GM10248 (cell line): ENCODE measurements at regions not wholly inside any gene's neighbourhood (a gene's known extent, or its start where the extent isn't known, plus 50 kb on each side); places are given as distances from the start of the nearest gene placed in this dataset.

Source experiments
- CTCF ChIA-PET: fragments of 300-600 bp; sonication (Branson Sonifier 250); formaldehyde crosslinking; extraction: SDS; loops from one replicate; lab custom pipeline; 2021; ENCODE audit warnings: antibody characterized with exemption; lab: Yijun Ruan, JAX
- POLR2A ChIA-PET: fragments of 350-650 bp; sonication (Branson Sonifier 250); formaldehyde crosslinking; extraction: SDS; loops from one replicate; lab custom pipeline; 2020; ENCODE audit warnings: antibody characterized with exemption; lab: Yijun Ruan, JAX
- DNase-seq: peaks from one replicate; pipeline ENCODE4 v3.0.0; 2012; ENCODE audit errors: extremely low spot score
- TF ChIP-seq, protein P1 (sequence below): IDR thresholded peaks from 2 replicates; pipeline ENCODE4 v1.5.1; 2012; ENCODE audit warnings: mild to moderate bottlenecking, low read depth; ENCODE audit errors: extremely low read depth, missing control alignments, control extremely low read depth

DNA sequence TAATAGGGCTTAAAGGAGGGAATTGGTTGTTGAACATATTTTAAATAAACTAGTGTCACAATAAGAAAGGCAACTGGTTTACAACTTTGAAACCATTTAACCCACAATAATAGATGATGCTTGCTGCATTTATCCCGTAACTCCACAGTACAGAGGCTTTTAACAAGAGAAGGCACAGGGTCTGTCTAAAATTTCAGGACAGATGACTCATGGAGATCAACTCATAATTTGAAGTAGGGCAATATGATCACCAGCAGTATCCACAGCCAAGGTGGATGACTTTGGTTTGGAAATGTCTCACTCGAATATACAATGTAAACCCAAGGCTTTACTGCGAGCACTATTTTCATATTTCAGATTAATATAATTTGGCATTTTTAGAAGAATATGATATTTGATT lies 340.2 kb downstream of the LRIG3 start:
- DNase-seq, result no peak
- POLR2A ChIA-PET, result no interaction called here
- TF ChIP-seq, protein P1, sequence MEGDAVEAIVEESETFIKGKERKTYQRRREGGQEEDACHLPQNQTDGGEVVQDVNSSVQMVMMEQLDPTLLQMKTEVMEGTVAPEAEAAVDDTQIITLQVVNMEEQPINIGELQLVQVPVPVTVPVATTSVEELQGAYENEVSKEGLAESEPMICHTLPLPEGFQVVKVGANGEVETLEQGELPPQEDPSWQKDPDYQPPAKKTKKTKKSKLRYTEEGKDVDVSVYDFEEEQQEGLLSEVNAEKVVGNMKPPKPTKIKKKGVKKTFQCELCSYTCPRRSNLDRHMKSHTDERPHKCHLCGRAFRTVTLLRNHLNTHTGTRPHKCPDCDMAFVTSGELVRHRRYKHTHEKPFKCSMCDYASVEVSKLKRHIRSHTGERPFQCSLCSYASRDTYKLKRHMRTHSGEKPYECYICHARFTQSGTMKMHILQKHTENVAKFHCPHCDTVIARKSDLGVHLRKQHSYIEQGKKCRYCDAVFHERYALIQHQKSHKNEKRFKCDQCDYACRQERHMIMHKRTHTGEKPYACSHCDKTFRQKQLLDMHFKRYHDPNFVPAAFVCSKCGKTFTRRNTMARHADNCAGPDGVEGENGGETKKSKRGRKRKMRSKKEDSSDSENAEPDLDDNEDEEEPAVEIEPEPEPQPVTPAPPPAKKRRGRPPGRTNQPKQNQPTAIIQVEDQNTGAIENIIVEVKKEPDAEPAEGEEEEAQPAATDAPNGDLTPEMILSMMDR, result no peak
- CTCF ChIA-PET, result no interaction called here

DNA sequence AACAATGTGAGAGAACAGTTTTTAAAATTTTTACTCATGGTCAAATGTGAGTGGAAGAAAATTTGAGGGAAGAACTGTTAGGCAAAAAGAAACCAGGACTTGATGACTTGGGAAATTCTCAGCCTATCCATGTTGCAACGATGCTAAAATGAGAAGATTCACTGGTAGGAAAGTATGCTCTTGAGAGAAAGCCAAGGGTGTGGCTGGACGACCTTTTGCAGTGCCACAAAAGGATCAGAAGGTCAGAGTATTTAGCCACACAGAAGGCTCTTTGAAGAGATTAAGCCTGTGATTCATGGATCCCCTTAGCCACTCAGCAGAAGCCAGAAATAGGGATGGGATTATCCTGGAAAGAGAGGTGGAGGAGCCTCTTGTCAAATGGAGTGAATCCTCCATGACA lies 336.8 kb downstream of the LRIG3 start:
- TF ChIP-seq, protein P1, result no peak
- no peak for DNase-seq
- ChIA-PET POLR2A (interaction anchor here (0.5 kb wide), 1 partner anchor 665 kb away, joined by 5 read pairs; no protein-coding TSS in a partner anchor), CTCF (interaction anchor here (1.2 to 1.8 kb wide), 2 partner anchors 8 to 13 kb away, joined by 3 to 5 read pairs; no protein-coding TSS in a partner anchor)

DNA sequence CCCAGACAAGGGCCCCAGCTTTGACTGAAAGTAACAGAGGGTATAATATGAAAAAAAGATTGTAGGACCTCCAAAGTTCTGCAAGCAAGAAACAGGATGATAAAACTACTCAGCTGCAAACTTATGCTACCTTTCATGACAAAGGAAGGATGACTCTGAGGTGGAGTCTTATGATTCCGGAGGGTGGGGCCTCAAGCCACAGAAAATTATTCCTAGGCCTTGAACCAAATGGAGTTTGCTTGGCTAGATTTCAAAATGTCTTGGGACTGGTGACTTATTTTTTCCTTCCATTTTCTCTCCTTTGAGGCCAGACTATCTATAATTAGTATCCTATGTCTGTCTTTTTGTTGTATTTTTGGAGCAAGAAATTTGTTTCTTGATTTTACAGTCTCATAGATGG lies 336.4 kb downstream of the LRIG3 start:
- CTCF ChIA-PET, result interaction anchor here (1.2 to 1.8 kb wide), 2 partner anchors 7 to 14 kb away, joined by 3 to 5 read pairs; no protein-coding TSS in a partner anchor
- POLR2A ChIA-PET, result interaction anchor here (0.5 kb wide), 1 partner anchor 664 kb away, joined by 5 read pairs; no protein-coding TSS in a partner anchor
- no peak for DNase-seq

DNA sequence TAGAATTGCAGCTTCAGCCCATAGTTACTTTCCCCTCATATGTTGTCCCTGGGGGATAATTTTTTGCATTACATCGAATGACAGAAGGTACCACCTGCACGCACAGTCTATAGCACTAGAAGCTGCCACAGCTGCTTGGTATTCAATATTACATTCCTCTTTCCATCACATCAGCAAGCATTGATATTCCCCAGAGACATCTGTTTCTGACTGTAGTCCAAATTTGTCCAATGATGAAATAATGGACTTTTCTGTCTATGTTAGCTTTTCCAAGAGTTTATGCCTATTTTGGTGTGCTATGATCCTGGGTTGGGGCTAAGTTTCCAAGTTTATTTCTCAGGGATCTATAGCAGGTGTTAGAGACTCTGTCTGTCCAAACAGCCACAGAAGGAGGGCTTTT lies 335.4 kb downstream of the LRIG3 start:
- CTCF ChIA-PET, result no interaction called here
- no peak for DNase-seq
- POLR2A ChIA-PET, result no interaction called here
- TF ChIP-seq, protein P1, result no peak

More for the DNA sequence above, 336.4 kb downstream of the LRIG3 start:
- TF ChIP-seq, protein P1, result no peak

DNA sequence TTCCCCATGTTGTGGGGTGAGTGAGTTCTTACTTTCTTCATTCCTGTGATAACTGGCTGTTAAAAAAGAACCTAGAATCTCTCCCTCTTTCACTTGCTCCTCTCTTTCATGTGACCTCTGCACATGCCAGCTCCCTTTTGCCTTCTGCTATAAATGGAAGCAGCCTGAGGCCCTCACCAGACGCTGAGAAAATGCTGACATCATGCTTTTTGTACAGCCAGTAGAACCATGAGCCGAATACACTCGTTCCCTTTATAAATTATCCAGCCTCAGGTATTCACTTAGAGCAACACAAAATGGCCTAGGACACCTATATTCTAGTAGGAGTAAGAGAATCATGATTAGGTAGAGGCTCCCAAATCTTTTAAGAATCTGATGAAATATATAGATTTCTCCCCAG lies 333.5 kb downstream of the LRIG3 start:
- CTCF ChIA-PET, result no interaction called here
- TF ChIP-seq, protein P1, result no peak
- DNase-seq, result no peak
- POLR2A ChIA-PET, result no interaction called here

DNA sequence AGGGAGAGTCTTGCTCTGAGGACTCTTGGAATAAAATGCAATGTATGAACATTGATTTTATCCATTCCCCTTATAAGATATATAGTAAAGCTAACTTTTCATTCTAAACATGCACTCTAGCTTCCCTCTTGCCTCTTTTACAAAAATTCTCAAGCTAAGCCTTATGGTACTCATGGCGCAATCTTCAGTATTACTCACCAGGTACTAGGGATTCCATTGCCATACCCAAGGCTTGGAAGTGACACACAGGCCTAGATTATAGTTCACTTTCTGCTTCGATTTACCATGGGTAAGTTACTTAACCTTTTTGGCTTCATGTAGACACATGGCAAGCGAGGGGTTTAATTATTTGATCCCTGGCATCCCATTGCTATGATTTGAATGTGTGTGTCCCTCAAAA lies 331.5 kb downstream of the LRIG3 start:
- CTCF ChIA-PET, result no interaction called here
- POLR2A ChIA-PET, result no interaction called here
- TF ChIP-seq, protein P1, result no peak
- no peak for DNase-seq
